ENCODE measurements at regions not wholly inside any gene's neighbourhood (a gene's known extent, or its start where the extent isn't known, plus 50 kb on each side); places are given as distances from the start of the nearest gene placed in this dataset.

DNA sequence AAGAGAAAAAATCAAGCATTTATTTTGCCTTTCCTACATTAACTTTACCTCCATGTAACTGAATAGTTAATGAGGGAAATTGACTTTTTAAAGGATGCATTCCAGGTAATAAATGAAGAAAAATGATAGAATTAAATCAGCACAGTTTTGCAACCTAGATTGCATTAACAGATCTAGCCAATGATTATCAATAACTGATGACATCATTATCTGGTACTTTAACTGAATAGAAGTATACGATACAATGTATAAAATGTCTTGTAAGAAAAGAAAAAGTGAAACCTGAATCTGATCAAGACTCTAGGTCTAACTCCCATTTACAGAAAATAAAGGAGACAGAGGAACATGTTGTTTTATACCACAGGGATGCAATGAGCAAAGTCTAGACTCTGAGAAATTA is 126.0 kb upstream of the XPO1 start:
- TF ChIP-seq POLR2AphosphoS5 (IDR thresholded peaks at IDR 0.05; ENCODE audit: low read depth, low read length) (no peak), SIN3A (IDR thresholded peaks at IDR 0.05; ENCODE audit: borderline replicate concordance, insufficient read depth, low read length) (no peak), TAF1 (IDR thresholded peaks at IDR 0.05; ENCODE audit: borderline replicate concordance, insufficient read depth, low read length) (no peak)
- TF ChIP-seq, protein P1, sequence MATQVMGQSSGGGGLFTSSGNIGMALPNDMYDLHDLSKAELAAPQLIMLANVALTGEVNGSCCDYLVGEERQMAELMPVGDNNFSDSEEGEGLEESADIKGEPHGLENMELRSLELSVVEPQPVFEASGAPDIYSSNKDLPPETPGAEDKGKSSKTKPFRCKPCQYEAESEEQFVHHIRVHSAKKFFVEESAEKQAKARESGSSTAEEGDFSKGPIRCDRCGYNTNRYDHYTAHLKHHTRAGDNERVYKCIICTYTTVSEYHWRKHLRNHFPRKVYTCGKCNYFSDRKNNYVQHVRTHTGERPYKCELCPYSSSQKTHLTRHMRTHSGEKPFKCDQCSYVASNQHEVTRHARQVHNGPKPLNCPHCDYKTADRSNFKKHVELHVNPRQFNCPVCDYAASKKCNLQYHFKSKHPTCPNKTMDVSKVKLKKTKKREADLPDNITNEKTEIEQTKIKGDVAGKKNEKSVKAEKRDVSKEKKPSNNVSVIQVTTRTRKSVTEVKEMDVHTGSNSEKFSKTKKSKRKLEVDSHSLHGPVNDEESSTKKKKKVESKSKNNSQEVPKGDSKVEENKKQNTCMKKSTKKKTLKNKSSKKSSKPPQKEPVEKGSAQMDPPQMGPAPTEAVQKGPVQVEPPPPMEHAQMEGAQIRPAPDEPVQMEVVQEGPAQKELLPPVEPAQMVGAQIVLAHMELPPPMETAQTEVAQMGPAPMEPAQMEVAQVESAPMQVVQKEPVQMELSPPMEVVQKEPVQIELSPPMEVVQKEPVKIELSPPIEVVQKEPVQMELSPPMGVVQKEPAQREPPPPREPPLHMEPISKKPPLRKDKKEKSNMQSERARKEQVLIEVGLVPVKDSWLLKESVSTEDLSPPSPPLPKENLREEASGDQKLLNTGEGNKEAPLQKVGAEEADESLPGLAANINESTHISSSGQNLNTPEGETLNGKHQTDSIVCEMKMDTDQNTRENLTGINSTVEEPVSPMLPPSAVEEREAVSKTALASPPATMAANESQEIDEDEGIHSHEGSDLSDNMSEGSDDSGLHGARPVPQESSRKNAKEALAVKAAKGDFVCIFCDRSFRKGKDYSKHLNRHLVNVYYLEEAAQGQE (IDR thresholded peaks at IDR 0.05; ENCODE audit: insufficient read depth in 1 of 2, low read depth in 2 of 2, low read length in 2 of 2): no peak

Data from PFSK-1 (cell line).